ENCODE measurements at regions not wholly inside any gene's neighbourhood (a gene's known extent, or its start where the extent isn't known, plus 50 kb on each side); places are given as distances from the start of the nearest gene placed in this dataset.

DNA sequence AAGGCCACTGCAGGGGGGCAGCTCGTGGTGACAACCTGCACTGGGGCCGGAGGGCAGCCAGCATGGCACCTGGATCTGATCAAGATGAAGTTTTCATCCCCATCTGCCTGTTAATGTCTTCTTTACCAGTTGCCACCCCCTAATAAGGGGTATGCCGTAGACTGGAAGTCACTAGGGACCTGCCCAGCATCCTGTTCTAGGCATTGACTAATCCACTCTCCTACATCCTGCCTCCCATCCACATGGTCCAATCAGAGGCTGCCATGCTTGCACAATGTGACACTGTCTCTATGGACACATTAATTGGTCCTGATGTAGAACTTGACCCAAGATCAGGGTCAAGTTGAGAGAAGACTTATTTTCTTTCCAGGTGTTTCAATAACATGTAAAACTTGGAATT, 95.1 kb upstream of the LCLAT1 start:
- no peaks in the 10 kb centered on the region for H3K27me3 ChIP-seq
- DNase-seq (no peak), ATAC-seq (no peak)
- H3K4me3 ChIP-seq = no peak overlapping the region
- intact Hi-C loops (cut with DNase I) = no loop called here
- H3K4me1 ChIP-seq = peaks cover 8% of the 10 kb centered on the region
- H3K27ac ChIP-seq = no peak overlapping the region
- TF ChIP-seq, protein P1, sequence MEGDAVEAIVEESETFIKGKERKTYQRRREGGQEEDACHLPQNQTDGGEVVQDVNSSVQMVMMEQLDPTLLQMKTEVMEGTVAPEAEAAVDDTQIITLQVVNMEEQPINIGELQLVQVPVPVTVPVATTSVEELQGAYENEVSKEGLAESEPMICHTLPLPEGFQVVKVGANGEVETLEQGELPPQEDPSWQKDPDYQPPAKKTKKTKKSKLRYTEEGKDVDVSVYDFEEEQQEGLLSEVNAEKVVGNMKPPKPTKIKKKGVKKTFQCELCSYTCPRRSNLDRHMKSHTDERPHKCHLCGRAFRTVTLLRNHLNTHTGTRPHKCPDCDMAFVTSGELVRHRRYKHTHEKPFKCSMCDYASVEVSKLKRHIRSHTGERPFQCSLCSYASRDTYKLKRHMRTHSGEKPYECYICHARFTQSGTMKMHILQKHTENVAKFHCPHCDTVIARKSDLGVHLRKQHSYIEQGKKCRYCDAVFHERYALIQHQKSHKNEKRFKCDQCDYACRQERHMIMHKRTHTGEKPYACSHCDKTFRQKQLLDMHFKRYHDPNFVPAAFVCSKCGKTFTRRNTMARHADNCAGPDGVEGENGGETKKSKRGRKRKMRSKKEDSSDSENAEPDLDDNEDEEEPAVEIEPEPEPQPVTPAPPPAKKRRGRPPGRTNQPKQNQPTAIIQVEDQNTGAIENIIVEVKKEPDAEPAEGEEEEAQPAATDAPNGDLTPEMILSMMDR (IDR thresholded peaks at IDR 0.05) = no peak
- H3K9me3 ChIP-seq = no peaks in the 10 kb centered on the region
- H3K36me3 ChIP-seq = no peaks in the 10 kb centered on the region

DNA sequence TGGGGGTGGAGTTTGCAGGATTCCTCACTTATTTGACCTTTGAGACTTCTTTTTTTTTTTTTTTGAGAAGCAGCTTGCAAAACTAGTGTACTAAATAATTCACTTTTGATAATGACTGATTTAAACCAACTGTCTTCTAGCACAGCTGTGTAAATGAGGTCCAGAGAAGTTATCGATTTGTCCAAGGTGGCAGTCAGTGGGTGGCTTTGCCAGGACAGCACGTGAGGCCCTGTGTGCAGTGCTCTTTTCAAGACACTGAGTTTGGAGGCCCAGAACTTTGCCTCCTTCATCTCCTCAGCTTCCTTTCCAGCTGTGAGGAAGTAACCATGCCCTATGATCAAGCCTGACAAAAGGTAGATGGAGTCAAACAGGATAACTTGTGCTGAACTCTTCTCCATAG, 92.9 kb upstream of the LCLAT1 start:
- Histone ChIP-seq H3K36me3 (no peaks in the 10 kb centered on the region), H3K27ac (no peak overlapping the region), H3K27me3 (no peaks in the 10 kb centered on the region), H3K4me1 (peaks cover 8% of the 10 kb centered on the region), H3K4me3 (no peak overlapping the region), H3K9me3 (no peaks in the 10 kb centered on the region)
- ATAC-seq (no peak), DNase-seq (no peak)
- intact Hi-C loops (cut with DNase I) = no loop called here
- TF ChIP-seq, protein P1 (IDR thresholded peaks at IDR 0.05) = no peak

DNA sequence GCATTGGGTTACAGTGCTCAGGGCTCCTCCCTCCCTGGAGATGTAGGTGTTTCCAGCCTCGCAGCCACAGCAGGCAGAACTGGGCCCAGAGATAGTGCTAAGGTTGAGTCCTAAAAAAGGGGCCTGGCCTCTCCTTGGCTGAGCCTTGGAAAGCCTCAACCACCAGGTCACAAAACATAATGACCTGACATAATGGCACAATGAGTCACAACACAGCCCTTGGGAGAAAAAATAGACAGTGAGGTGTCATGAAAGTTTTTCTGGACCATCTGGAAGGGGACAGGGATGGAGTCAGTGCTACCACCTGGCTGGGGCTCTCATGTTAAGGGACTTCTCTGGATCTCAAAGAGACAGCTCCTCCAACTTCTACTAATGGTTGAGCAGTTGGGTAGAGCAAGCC, 92.4 kb upstream of the LCLAT1 start:
- no peak for DNase-seq
- no peak overlapping the region for H3K27ac ChIP-seq

DNA sequence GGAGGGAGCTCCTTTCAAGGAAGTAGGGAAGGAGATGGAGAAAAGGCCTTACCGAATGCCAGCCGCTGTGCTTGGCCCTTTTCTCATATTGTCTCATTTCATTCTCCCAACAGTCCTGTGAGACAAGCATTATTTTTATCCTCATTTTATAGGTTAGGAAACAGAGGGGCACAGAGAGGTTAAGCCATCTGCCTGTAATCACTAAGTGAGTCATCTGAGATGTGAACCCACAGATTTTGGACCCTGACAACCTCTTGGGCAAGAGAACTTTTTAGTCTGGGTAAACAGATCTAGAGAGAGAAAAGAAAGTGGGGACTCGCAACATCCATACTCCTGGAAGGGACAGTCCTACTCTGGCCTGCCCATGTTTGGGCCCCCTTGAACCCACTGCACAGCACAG, 91.7 kb upstream of the LCLAT1 start:
- ATAC-seq = no peak
- Histone ChIP-seq H3K4me1 (peaks cover 20% of the 10 kb centered on the region), H3K36me3 (no peaks in the 10 kb centered on the region), H3K4me3 (no peak overlapping the region), H3K27me3 (no peaks in the 10 kb centered on the region), H3K9me3 (no peaks in the 10 kb centered on the region), H3K27ac (peak overlapping the region; percentile 11)
- DNase-seq = no peak
- intact Hi-C loops (cut with DNase I) = no loop called here
- TF ChIP-seq, protein P1 (IDR thresholded peaks at IDR 0.05) = no peak

More for the DNA sequence above, 92.4 kb upstream of the LCLAT1 start:
- no peaks in the 10 kb centered on the region for H3K27me3 ChIP-seq
- TF ChIP-seq, protein P1 (IDR thresholded peaks at IDR 0.05) = no peak
- H3K9me3 ChIP-seq = no peaks in the 10 kb centered on the region
- no peaks in the 10 kb centered on the region for H3K36me3 ChIP-seq
- intact Hi-C loops (cut with DNase I) = no loop called here
- no peak overlapping the region for H3K4me3 ChIP-seq
- no peak for ATAC-seq
- peaks cover 13% of the 10 kb centered on the region for H3K4me1 ChIP-seq

GRCh38 chr2:30356071-30356470, 91.0 kb upstream of the LCLAT1 start:
- Histone ChIP-seq H3K27me3 (no peaks in the 10 kb centered on the region), H3K27ac (no peak overlapping the region), H3K36me3 (no peaks in the 10 kb centered on the region), H3K9me3 (no peaks in the 10 kb centered on the region), H3K4me1 (peaks cover 27% of the 10 kb centered on the region), H3K4me3 (no peak overlapping the region)
- TF ChIP-seq, protein P1 (IDR thresholded peaks at IDR 0.05) = no peak
- no peak for ATAC-seq
- no peak for DNase-seq
- intact Hi-C loops (cut with DNase I) = no loop called here

DNA sequence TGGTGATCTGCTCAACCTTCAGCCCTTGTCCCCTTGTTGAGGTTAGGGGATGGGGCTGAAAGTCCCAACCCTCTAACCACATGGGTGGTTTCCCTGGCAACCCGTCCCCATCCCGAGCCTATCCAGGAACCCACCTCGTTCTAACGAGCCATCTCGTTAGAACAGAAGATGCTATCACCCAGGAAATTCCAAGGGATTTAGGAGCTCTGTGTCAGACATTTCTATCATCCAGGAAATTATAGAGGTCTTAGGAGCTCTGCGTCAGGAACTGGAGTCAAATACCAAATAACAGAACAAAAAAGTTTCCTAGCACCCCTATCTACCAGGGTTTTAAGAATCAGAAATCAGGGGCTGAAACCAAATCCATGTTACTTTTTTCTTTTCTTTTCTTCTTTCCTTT, 90.3 kb upstream of the LCLAT1 start:
- TF ChIP-seq, protein P1 (IDR thresholded peaks at IDR 0.05) = no peak
- Histone ChIP-seq H3K4me1 (peaks cover 30% of the 10 kb centered on the region), H3K27ac (no peak overlapping the region), H3K36me3 (no peaks in the 10 kb centered on the region), H3K4me3 (no peak overlapping the region), H3K27me3 (no peaks in the 10 kb centered on the region), H3K9me3 (no peaks in the 10 kb centered on the region)
- ATAC-seq = no peak
- intact Hi-C loops (cut with DNase I) = no loop called here
- DNase-seq = no peak
